ENCODE measurements at regions not wholly inside any gene's neighbourhood (a gene's known extent, or its start where the extent isn't known, plus 50 kb on each side); places are given as distances from the start of the nearest gene placed in this dataset.
"Not testable (repeated sequence)": the region's sequence is repeated elsewhere in the genome, so short reads cannot be mapped to it uniquely, and the experiment has no call there.

DNA sequence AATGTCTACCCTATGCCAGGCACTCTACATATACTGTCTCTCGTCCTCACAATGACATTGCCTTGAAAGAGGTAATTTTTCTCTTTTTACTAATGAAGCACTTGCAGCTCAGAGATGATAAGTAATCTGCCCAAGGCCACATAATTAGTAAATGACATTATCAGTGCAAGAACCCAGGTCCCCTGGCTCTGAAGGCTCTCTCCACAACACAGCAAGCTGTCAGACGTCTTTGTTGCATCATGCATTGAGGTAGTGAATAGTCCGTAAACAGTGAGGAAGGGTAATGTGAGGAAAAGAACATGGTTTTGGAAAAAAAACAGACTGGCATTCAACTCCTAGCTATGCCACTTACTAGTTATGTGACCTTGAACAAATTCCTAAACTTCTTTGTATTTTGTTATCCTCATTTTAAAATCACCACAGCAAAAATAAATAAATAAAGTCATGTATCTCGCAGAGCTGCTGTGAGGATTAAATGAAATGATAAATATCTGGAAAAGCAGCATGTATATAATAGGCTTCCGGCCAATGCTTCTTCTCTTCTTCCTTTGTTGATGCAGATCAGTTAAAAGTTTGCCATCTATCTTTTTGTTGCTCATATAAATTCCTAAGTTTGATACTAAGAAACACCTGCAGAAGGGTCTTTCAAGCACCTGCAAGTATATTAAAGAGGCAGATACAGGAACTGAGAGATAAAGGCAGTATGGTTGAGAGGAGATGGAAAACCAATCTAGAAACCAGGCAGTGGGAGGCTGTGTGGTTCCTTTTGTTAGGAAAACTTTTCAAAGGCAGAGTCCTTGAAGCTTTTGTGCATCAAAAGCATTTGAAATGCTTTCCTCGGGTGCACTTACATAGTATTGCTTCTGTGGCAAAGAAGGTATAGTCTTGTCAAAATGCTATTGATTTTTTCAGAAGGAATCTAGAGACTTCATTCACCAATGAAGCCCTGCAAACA is 82.8 kb downstream of the BTG1 start:
- Mint-ChIP-seq H3K9me3 (ENCODE audit: low read depth) (peaks cover under 1% of the 10 kb centered on the region), H3K27me3 (ENCODE audit: low read depth) (no peaks in the 10 kb centered on the region), H3K4me1 (ENCODE audit: low read depth) (peaks cover 64% of the 10 kb centered on the region), H3K4me3 (ENCODE audit: unreplicated experiment) (no peak overlapping the region), H3K36me3 (ENCODE audit: low read depth) (no peaks in the 10 kb centered on the region), H3K27ac (ENCODE audit: unreplicated experiment) (no peak overlapping the region)
- TF ChIP-seq, protein P1, sequence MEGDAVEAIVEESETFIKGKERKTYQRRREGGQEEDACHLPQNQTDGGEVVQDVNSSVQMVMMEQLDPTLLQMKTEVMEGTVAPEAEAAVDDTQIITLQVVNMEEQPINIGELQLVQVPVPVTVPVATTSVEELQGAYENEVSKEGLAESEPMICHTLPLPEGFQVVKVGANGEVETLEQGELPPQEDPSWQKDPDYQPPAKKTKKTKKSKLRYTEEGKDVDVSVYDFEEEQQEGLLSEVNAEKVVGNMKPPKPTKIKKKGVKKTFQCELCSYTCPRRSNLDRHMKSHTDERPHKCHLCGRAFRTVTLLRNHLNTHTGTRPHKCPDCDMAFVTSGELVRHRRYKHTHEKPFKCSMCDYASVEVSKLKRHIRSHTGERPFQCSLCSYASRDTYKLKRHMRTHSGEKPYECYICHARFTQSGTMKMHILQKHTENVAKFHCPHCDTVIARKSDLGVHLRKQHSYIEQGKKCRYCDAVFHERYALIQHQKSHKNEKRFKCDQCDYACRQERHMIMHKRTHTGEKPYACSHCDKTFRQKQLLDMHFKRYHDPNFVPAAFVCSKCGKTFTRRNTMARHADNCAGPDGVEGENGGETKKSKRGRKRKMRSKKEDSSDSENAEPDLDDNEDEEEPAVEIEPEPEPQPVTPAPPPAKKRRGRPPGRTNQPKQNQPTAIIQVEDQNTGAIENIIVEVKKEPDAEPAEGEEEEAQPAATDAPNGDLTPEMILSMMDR (IDR thresholded peaks at IDR 0.05), result no peak
- DNase-seq (ENCODE audit: low spot score), result no peak

DNA sequence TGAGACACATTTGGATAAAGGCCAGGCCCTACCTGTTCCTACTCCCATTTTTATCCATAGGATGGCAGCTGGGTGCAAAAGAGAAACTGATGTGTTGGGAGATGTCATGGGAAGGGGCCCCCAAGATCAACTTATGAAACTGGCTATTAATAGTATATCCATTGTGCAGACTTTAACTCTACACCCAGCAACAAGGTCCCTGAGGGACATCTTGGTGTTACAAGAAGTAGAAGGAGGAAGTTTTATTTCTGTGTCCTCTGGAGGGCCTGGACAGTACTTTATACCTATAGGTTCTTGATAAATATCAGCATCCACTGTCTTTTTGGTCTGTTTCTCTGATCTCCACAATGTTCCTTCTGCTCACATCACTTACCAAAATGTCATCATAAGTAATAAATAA is 84.6 kb downstream of the BTG1 start:
- H3K4me1 Mint-ChIP-seq (ENCODE audit: low read depth), result peaks cover 67% of the 10 kb centered on the region
- DNase-seq (ENCODE audit: low spot score), result no peak
- H3K36me3 Mint-ChIP-seq (ENCODE audit: low read depth), result no peaks in the 10 kb centered on the region
- H3K9me3 Mint-ChIP-seq (ENCODE audit: low read depth), result peaks cover 3% of the 10 kb centered on the region
- TF ChIP-seq, protein P1 (IDR thresholded peaks at IDR 0.05), result no peak
- no peak overlapping the region for H3K27ac Mint-ChIP-seq (ENCODE audit: unreplicated experiment)
- no peak overlapping the region for H3K4me3 Mint-ChIP-seq (ENCODE audit: unreplicated experiment)
- no peaks in the 10 kb centered on the region for H3K27me3 Mint-ChIP-seq (ENCODE audit: low read depth)

DNA sequence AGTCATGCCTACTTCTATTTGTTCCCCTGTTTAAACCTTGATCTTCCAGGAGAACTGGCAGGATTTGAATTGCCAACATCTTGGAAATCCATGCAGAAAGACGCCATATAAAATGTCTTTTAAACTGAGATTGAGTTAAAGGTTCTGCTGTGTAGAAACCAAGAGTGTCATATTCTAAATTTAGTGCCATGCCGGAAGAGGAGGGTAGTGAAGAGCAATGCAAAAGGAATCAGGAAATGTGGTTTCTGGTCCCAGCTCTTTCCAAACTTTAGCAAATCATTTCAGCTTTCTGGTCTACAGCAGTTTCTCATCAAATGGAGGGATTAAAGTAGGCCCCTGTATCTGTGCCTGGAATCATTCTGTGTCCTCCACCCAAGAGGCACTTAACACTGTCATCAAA is 85.7 kb downstream of the BTG1 start:
- peaks cover 58% of the 10 kb centered on the region for H3K4me1 Mint-ChIP-seq (ENCODE audit: low read depth)
- H3K36me3 Mint-ChIP-seq (ENCODE audit: low read depth), result no peaks in the 10 kb centered on the region
- H3K27ac Mint-ChIP-seq (ENCODE audit: unreplicated experiment), result peak overlapping the region; percentile 84
- peaks cover 3% of the 10 kb centered on the region for H3K9me3 Mint-ChIP-seq (ENCODE audit: low read depth)
- DNase-seq (ENCODE audit: low spot score), result no peak
- TF ChIP-seq, protein P1 (IDR thresholded peaks at IDR 0.05), result no peak
- H3K4me3 Mint-ChIP-seq (ENCODE audit: unreplicated experiment), result no peak overlapping the region
- H3K27me3 Mint-ChIP-seq (ENCODE audit: low read depth), result no peaks in the 10 kb centered on the region

DNA sequence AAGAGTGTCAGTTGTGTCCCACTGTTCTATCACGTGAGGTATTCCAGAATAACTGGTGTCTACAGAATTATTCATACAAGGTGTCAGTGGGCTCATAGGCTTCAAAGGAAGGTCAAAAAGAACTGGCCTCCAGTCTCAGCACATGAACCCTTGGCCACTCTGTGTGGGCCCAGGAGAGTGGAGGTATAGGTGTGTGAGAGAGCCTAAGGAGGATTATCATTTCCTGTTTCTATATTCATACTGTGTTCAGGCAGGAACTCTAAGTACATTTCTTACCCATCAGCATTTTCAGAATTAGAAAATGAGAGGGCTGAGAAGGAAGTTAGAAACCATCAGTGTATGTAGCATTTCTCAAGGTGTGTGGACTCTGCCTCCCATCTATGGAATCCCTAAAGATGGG is 87.0 kb downstream of the BTG1 start:
- Mint-ChIP-seq H3K27ac (ENCODE audit: unreplicated experiment) (no peak overlapping the region), H3K4me3 (ENCODE audit: unreplicated experiment) (no peak overlapping the region), H3K36me3 (ENCODE audit: low read depth) (no peaks in the 10 kb centered on the region), H3K27me3 (ENCODE audit: low read depth) (no peaks in the 10 kb centered on the region), H3K9me3 (ENCODE audit: low read depth) (peaks cover 3% of the 10 kb centered on the region), H3K4me1 (ENCODE audit: low read depth) (peaks cover 47% of the 10 kb centered on the region)
- TF ChIP-seq, protein P1 (IDR thresholded peaks at IDR 0.05), result no peak
- DNase-seq (ENCODE audit: low spot score), result no peak

DNA sequence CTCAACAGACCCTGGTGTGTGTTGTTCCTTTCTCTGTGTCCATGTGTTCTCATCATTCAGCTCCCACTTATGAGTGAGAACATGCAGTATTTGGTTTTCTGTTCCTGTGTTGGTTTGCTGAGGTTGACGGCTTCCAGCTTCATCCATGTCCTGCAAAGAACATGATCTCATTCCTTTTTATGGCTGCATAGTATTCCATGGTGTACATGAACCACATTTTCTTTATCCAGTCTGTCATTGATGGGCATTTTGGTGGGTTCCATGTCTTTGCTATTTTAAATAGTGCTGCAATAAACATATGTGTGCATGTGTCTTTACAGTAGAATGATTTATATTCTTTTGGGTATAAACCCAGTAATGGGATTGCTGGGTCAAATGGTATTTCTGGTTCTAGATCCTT is 88.9 kb downstream of the BTG1 start:
- H3K9me3 Mint-ChIP-seq (ENCODE audit: low read depth); H3K36me3 Mint-ChIP-seq (ENCODE audit: low read depth); H3K27me3 Mint-ChIP-seq (ENCODE audit: low read depth); H3K27ac Mint-ChIP-seq (ENCODE audit: unreplicated experiment); H3K4me3 Mint-ChIP-seq (ENCODE audit: unreplicated experiment); DNase-seq (ENCODE audit: low spot score): not testable (repeated sequence)
- H3K4me1 Mint-ChIP-seq (ENCODE audit: low read depth), result peaks cover 35% of the 10 kb centered on the region

DNA sequence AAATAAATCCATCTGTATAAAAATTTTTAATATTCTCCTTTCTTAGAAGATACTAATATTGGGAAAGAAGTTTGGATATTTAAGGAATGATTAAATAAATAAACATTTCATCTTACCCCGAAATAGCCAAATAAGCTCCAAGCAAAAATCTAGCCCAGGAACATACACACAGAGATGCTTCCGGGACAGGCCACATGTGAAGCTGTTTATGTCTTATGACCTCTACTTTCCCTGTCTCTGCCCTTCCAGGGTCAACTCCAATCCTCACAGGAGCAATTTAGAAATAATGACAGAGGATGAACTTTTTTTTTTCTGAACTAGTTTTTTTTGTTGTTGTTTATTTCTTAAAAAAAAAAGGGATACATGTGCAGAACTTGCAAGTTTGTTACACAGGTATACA is 89.4 kb downstream of the BTG1 start:
- H3K9me3 Mint-ChIP-seq (ENCODE audit: low read depth), result peaks cover 3% of the 10 kb centered on the region
- DNase-seq (ENCODE audit: low spot score), result no peak
- H3K27ac Mint-ChIP-seq (ENCODE audit: unreplicated experiment), result no peak overlapping the region
- H3K4me1 Mint-ChIP-seq (ENCODE audit: low read depth), result peaks cover 36% of the 10 kb centered on the region
- H3K36me3 Mint-ChIP-seq (ENCODE audit: low read depth), result no peaks in the 10 kb centered on the region
- H3K4me3 Mint-ChIP-seq (ENCODE audit: unreplicated experiment), result no peak overlapping the region
- H3K27me3 Mint-ChIP-seq (ENCODE audit: low read depth), result no peaks in the 10 kb centered on the region
- TF ChIP-seq, protein P1 (IDR thresholded peaks at IDR 0.05), result no peak
